ENCODE measurements at regions not wholly inside any gene's neighbourhood (a gene's known extent, or its start where the extent isn't known, plus 50 kb on each side); places are given as distances from the start of the nearest gene placed in this dataset.
"Not testable (repeated sequence)": the region's sequence is repeated elsewhere in the genome, so short reads cannot be mapped to it uniquely, and the experiment has no call there.

- no peak for TF ChIP-seq CTCF (IDR thresholded peaks at IDR 0.05)
- no peak overlapping the region for H3K9ac ChIP-seq (ENCODE audit: insufficient read depth, low read length, poor library complexity, severe bottlenecking)
- WGBS (ENCODE audit: insufficient coverage) = no CpG with 5 or more reads among the region's 1 CpG
- Mint-ChIP-seq H3K4me3 (no peak overlapping the region), H3K36me3 (no peaks in the 10 kb centered on the region), H3K9me3 (peaks cover 0 to 4% (median 2%) of the 10 kb centered on the region in 7 donors), H3K4me1 (no peaks in the 10 kb centered on the region), H3K27ac (no peak overlapping the region), H3K27me3 (ENCODE audit: low read depth in 3 of 3) (no peaks in the 10 kb centered on the region)
- no peak for DNase-seq
- no peak overlapping the region for H3K27ac ChIP-seq (ENCODE audit: low read depth in 1 of 2, low read length in 2 of 2)
- no peaks in the 10 kb centered on the region for H4K20me1 ChIP-seq (ENCODE audit: insufficient read depth, low read length)
- no peaks in the 10 kb centered on the region for H3K79me2 ChIP-seq (ENCODE audit: insufficient read depth, low read length)
- no peaks in the 10 kb centered on the region for H3K27me3 ChIP-seq (ENCODE audit: control insufficient read depth in 2 of 2, insufficient read depth in 2 of 2, low read length in 2 of 2)
- no peaks in the 10 kb centered on the region for H3K36me3 ChIP-seq (replicated peaks in 1 of 2; ENCODE audit: control insufficient read depth in 1 of 2, insufficient read depth in 2 of 2, low read length in 2 of 2)
- H3K9me3 ChIP-seq (replicated peaks in 1 of 2; ENCODE audit: control insufficient read depth in 1 of 2, insufficient read depth in 1 of 2, low read length in 2 of 2) = no peaks in the 10 kb centered on the region
- H3K4me2 ChIP-seq (replicated peaks; ENCODE audit: extremely low read depth, low read length, poor library complexity, severe bottlenecking) = no peak overlapping the region
- intact Hi-C loops (cut with micrococcal nuclease) = no loop called here
- H3K4me1 ChIP-seq (ENCODE audit: control insufficient read depth in 1 of 2, insufficient read depth in 2 of 2, low read length in 2 of 2) = no peaks in the 10 kb centered on the region
- H2AFZ ChIP-seq (ENCODE audit: insufficient read depth, low read depth, low read length, poor library complexity, severe bottlenecking) = no peak overlapping the region
- no peak overlapping the region for H3K4me3 ChIP-seq (replicated peaks in 1 of 3; ENCODE audit: low read depth in 2 of 3, low read length in 3 of 3)
These were observed 621.9 kb upstream of the GHITM start for GRCh38 chr10:83517456-83517855.

GRCh38 chr10:83518779-83519178 is 620.5 kb upstream of the GHITM start:
- H3K27me3 Mint-ChIP-seq (ENCODE audit: low read depth in 3 of 3) = no peaks in the 10 kb centered on the region
- Histone ChIP-seq H3K9me3 (replicated peaks in 1 of 2; ENCODE audit: control insufficient read depth in 1 of 2, insufficient read depth in 1 of 2, low read length in 2 of 2) (no peaks in the 10 kb centered on the region), H3K4me3 (replicated peaks in 1 of 3; ENCODE audit: low read depth in 2 of 3, low read length in 3 of 3) (no peak overlapping the region), H3K79me2 (ENCODE audit: insufficient read depth, low read length) (no peaks in the 10 kb centered on the region), H3K4me1 (ENCODE audit: control insufficient read depth in 1 of 2, insufficient read depth in 2 of 2, low read length in 2 of 2) (no peaks in the 10 kb centered on the region), H3K9ac (ENCODE audit: insufficient read depth, low read length, poor library complexity, severe bottlenecking) (no peak overlapping the region), H3K36me3 (replicated peaks in 1 of 2; ENCODE audit: control insufficient read depth in 1 of 2, insufficient read depth in 2 of 2, low read length in 2 of 2) (no peaks in the 10 kb centered on the region), H3K4me2 (replicated peaks; ENCODE audit: extremely low read depth, low read length, poor library complexity, severe bottlenecking) (no peak overlapping the region), H2AFZ (ENCODE audit: insufficient read depth, low read depth, low read length, poor library complexity, severe bottlenecking) (no peak overlapping the region), H3K27me3 (ENCODE audit: control insufficient read depth in 2 of 2, insufficient read depth in 2 of 2, low read length in 2 of 2) (no peaks in the 10 kb centered on the region), H3K27ac (ENCODE audit: low read depth in 1 of 2, low read length in 2 of 2) (no peak overlapping the region), H4K20me1 (ENCODE audit: insufficient read depth, low read length) (no peaks in the 10 kb centered on the region)
- H3K4me3 Mint-ChIP-seq = no peak overlapping the region
- WGBS (ENCODE audit: insufficient coverage) = 100% methylated on average over 1 of the region's 4 CpGs
- H3K27ac Mint-ChIP-seq = no peak overlapping the region
- H3K9me3 Mint-ChIP-seq = peaks cover 0 to 7% (median 2%) of the 10 kb centered on the region in 7 donors
- no peak for DNase-seq
- TF ChIP-seq CTCF (IDR thresholded peaks at IDR 0.05) = no peak
- intact Hi-C loops (cut with micrococcal nuclease) = no loop called here
- no peaks in the 10 kb centered on the region for H3K4me1 Mint-ChIP-seq
- no peaks in the 10 kb centered on the region for H3K36me3 Mint-ChIP-seq

GRCh38 chr10:83520386-83520785 is 618.9 kb upstream of the GHITM start:
- H3K79me2 ChIP-seq (ENCODE audit: insufficient read depth, low read length); H4K20me1 ChIP-seq (ENCODE audit: insufficient read depth, low read length); intact Hi-C loops (cut with micrococcal nuclease); H3K27me3 Mint-ChIP-seq (ENCODE audit: low read depth in 3 of 3); H3K9me3 Mint-ChIP-seq; H3K27ac Mint-ChIP-seq; H3K9ac ChIP-seq (ENCODE audit: insufficient read depth, low read length, poor library complexity, severe bottlenecking); DNase-seq; H3K27ac ChIP-seq (ENCODE audit: low read depth in 1 of 2, low read length in 2 of 2); H3K36me3 ChIP-seq (replicated peaks in 1 of 2; ENCODE audit: control insufficient read depth in 1 of 2, insufficient read depth in 2 of 2, low read length in 2 of 2); H3K4me2 ChIP-seq (replicated peaks; ENCODE audit: extremely low read depth, low read length, poor library complexity, severe bottlenecking); H3K27me3 ChIP-seq (ENCODE audit: control insufficient read depth in 2 of 2, insufficient read depth in 2 of 2, low read length in 2 of 2); H3K9me3 ChIP-seq (replicated peaks in 1 of 2; ENCODE audit: control insufficient read depth in 1 of 2, insufficient read depth in 1 of 2, low read length in 2 of 2); H3K4me1 ChIP-seq (ENCODE audit: control insufficient read depth in 1 of 2, insufficient read depth in 2 of 2, low read length in 2 of 2); H3K36me3 Mint-ChIP-seq; H2AFZ ChIP-seq (ENCODE audit: insufficient read depth, low read depth, low read length, poor library complexity, severe bottlenecking); H3K4me1 Mint-ChIP-seq; H3K4me3 ChIP-seq (replicated peaks in 1 of 3; ENCODE audit: low read depth in 2 of 3, low read length in 3 of 3); H3K4me3 Mint-ChIP-seq: not testable (repeated sequence)
- WGBS (ENCODE audit: insufficient coverage) = 96% methylated on average over 11 of the region's 11 CpGs

Data from CD14-positive monocyte (primary cell).